ENCODE measurements at regions not wholly inside any gene's neighbourhood (a gene's known extent, or its start where the extent isn't known, plus 50 kb on each side); places are given as distances from the start of the nearest gene placed in this dataset.

GRCh38 chr4:148684638-148685037 is 242.4 kb upstream of the NR3C2 start:
- TF ChIP-seq POLR2AphosphoS5 (IDR thresholded peaks at IDR 0.05; ENCODE audit: low read depth, low read length), result no peak
- no peak for TF ChIP-seq TAF1 (IDR thresholded peaks at IDR 0.05; ENCODE audit: borderline replicate concordance, low read depth, low read length)
